ENCODE measurements at regions not wholly inside any gene's neighbourhood (a gene's known extent, or its start where the extent isn't known, plus 50 kb on each side); places are given as distances from the start of the nearest gene placed in this dataset.
"Not testable (repeated sequence)": the region's sequence is repeated elsewhere in the genome, so short reads cannot be mapped to it uniquely, and the experiment has no call there.

DNA sequence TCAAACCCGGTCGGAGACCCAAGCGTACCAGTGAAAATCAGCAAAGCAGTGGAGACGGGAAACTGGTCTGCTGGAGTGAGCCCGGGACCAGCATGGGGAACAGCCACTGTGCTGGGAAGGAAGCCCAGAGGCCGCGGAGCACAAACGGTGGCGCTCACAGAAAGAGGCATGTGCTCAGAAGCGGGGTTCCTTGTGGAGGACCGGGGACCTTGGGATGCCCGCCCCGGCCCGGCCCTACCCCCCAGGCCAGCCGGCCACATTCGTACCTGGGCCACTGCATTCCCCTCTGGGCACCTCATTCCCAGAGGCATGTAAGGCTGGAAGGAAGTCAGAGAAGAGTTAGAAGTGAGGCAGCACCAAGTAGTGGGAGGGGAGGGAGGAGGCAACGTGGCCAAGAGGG, 79.3 kb downstream of the RFLNA start:
- H3K9ac ChIP-seq (ENCODE audit: low read length), result no peak overlapping the region
- H3K27me3 ChIP-seq (ENCODE audit: low read depth, low read length), result no peaks in the 10 kb centered on the region
- H3K4me1 ChIP-seq (ENCODE audit: low read length), result no peaks in the 10 kb centered on the region
- no peak for TF ChIP-seq EZH2phosphoT487 (IDR thresholded peaks at IDR 0.05; ENCODE audit: low read depth)
- no peak for TF ChIP-seq CTCF (IDR thresholded peaks at IDR 0.05; ENCODE audit: low read depth, low read length)
- no peaks in the 10 kb centered on the region for H3K9me3 ChIP-seq (ENCODE audit: insufficient read depth, low read length)
- H3K4me3 ChIP-seq (ENCODE audit: low read length), result no peak overlapping the region
- H3K36me3 ChIP-seq (replicated peaks; ENCODE audit: low read depth, low read length), result peaks cover 6% of the 10 kb centered on the region
- H3K79me2 ChIP-seq (ENCODE audit: low read length), result no peaks in the 10 kb centered on the region
- H3K27ac ChIP-seq (ENCODE audit: low read length), result no peak overlapping the region
- H3K4me2 ChIP-seq (ENCODE audit: low read length), result no peak overlapping the region
- no peak overlapping the region for H2AFZ ChIP-seq (ENCODE audit: low read depth, low read length)
- peaks cover 5% of the 10 kb centered on the region for H4K20me1 ChIP-seq (ENCODE audit: insufficient read depth, low read length)

- H4K20me1 ChIP-seq (ENCODE audit: insufficient read depth, low read length); H3K4me1 ChIP-seq (ENCODE audit: low read length); H3K9me3 ChIP-seq (ENCODE audit: insufficient read depth, low read length); H3K27me3 ChIP-seq (ENCODE audit: low read depth, low read length); H3K36me3 ChIP-seq (replicated peaks; ENCODE audit: low read depth, low read length); H3K27ac ChIP-seq (ENCODE audit: low read length); H3K4me3 ChIP-seq (ENCODE audit: low read length); H3K79me2 ChIP-seq (ENCODE audit: low read length); H3K9ac ChIP-seq (ENCODE audit: low read length); H2AFZ ChIP-seq (ENCODE audit: low read depth, low read length); H3K4me2 ChIP-seq (ENCODE audit: low read length): not testable (repeated sequence)
These were observed 78.8 kb downstream of the RFLNA start for GRCh38 chr12:124373701-124374100.

GRCh38 chr12:124372831-124373230, 77.9 kb downstream of the RFLNA start:
- H3K79me2 ChIP-seq (ENCODE audit: low read length), result no peaks in the 10 kb centered on the region

DNA sequence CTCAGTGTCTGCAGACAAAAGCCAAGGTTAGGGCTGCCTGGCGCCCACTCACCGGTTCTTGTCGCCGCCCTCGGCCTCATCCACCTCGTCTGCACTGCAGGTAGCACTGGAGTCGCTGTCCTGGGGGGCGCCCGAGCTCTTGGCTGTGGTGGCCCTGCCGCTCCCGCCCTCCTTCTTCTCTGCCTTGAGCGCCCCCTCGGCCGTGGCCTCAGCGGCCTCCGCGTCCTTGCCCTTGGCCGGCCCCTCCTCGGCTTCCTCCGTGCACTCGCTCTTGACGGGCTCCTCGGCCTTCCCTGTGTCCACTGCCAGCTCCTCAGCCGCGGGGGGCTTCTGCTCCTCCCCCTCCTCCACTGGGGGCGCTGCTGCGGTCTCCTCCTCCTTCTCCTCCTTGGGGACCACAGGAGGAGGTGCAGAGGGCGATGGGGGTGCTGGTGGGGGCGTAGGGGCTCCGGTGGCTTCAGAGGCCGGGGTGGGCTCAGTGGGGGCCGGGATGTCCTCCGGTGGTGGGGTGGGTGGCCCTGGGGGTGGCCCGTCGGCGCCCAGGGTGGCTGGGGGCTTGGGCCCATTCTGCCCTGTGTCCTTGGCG, 77.2 kb downstream of the RFLNA start:
- Histone ChIP-seq H3K4me2 (ENCODE audit: low read length) (no peak overlapping the region), H3K79me2 (ENCODE audit: low read length) (no peaks in the 10 kb centered on the region), H3K4me3 (ENCODE audit: low read length) (no peak overlapping the region), H3K36me3 (replicated peaks; ENCODE audit: low read depth, low read length) (peaks cover 3% of the 10 kb centered on the region), H3K4me1 (ENCODE audit: low read length) (no peaks in the 10 kb centered on the region), H3K9ac (ENCODE audit: low read length) (no peak overlapping the region), H2AFZ (ENCODE audit: low read depth, low read length) (no peak overlapping the region), H3K27me3 (ENCODE audit: low read depth, low read length) (no peaks in the 10 kb centered on the region), H4K20me1 (ENCODE audit: insufficient read depth, low read length) (peaks cover 10% of the 10 kb centered on the region), H3K27ac (ENCODE audit: low read length) (no peak overlapping the region), H3K9me3 (ENCODE audit: insufficient read depth, low read length) (no peaks in the 10 kb centered on the region)
- TF ChIP-seq EZH2phosphoT487 (IDR thresholded peaks at IDR 0.05; ENCODE audit: low read depth) (no peak), CTCF (IDR thresholded peaks at IDR 0.05; ENCODE audit: low read depth, low read length) (no peak)

More at GRCh38 chr12:124372831-124373230, 77.9 kb downstream of the RFLNA start:
- H4K20me1 ChIP-seq (ENCODE audit: insufficient read depth, low read length), result peaks cover 10% of the 10 kb centered on the region
- no peaks in the 10 kb centered on the region for H3K4me1 ChIP-seq (ENCODE audit: low read length)
- no peak overlapping the region for H3K4me2 ChIP-seq (ENCODE audit: low read length)
- no peaks in the 10 kb centered on the region for H3K9me3 ChIP-seq (ENCODE audit: insufficient read depth, low read length)
- H3K27me3 ChIP-seq (ENCODE audit: low read depth, low read length), result no peaks in the 10 kb centered on the region
- TF ChIP-seq EZH2phosphoT487 (IDR thresholded peaks at IDR 0.05; ENCODE audit: low read depth), result no peak
- no peak for TF ChIP-seq CTCF (IDR thresholded peaks at IDR 0.05; ENCODE audit: low read depth, low read length)
- H3K27ac ChIP-seq (ENCODE audit: low read length), result no peak overlapping the region
- H2AFZ ChIP-seq (ENCODE audit: low read depth, low read length), result no peak overlapping the region
- H3K9ac ChIP-seq (ENCODE audit: low read length), result no peak overlapping the region
- no peak overlapping the region for H3K4me3 ChIP-seq (ENCODE audit: low read length)
- peaks cover 6% of the 10 kb centered on the region for H3K36me3 ChIP-seq (replicated peaks; ENCODE audit: low read depth, low read length)

Measured in OCI-LY3 (cell line).